ENCODE measurements at regions not wholly inside any gene's neighbourhood (a gene's known extent, or its start where the extent isn't known, plus 50 kb on each side); places are given as distances from the start of the nearest gene placed in this dataset.

DNA sequence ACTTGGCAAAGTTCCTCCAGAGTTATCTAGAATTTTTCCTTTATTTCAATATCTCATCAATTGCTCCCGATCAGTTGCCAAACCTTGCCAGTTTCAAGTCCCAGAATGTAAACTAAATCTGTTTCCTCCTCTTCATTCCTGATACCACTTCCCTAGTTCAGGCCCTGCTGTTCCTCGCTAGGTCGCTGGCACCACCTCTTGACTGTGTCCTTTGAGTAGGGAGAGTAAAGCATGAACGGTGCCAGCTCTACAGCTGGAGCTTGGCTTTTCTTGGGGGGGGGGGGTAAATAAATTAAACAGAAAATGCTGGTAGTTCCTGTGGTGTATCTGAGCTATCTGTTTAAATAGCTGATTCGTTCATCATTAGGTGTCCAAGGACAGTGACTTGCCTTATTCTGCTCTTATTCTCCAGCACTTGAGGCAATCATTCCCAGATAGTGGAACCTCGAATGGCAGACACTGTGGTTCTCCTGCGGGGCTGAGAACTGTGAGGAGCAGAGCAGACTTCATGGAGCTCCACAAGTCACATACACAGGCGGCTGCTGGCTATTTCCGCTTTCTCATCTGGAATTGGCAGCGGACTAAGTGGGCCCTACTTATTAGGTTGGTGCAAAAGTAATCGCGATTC is 168.3 kb upstream of the FAT1 start:
- DNase-seq = no peak

DNA sequence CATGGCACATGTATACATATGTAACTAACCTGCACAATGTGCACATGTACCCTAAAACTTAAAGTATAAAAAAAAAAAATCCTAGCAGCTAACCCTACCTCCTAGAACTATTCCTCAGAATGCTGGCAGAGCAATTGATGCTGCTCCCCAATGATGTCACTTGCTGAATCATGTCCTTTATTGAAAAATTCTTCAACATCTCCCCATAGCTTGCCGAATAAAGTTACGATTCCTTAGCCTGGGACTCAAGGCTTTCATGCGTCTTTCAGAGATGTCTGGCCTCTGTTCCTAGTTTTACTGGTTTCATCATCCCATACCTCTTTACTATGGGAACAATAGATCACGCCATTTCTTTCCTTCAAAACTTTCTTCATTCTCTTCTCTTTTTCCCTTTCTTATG is 174.7 kb upstream of the FAT1 start:
- DNase-seq = no peak

DNA sequence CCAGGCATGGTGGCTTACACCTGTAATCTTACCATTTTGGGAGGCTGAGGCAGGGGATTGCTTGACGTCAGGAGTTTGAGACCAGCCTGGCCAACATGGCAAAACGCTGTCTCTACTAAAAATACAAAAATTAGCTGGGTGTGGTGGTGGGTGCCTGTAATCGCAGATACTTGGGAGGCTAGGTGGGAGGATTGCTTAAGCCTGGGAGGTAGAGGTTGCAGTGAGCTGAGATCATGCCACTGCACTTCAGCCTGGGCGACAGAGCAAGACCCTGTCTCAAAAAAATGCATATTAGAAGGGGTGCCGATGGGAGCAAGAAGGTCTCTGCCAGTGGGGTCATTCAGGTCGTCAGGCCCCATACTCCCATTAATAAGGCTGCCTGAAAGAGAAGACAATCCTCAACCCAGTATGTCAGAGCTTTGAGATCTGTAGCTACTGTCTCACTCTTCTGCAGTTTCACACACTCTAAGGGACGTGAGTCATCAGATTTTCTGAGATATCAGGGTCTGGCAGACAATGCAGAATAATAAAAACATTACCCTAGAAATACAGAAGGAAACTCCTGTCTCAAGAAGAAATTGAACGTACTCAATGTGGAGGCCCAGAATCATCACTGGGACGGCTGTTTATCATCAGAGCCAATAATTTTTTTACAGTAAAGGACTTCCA is 176.7 kb upstream of the FAT1 start:
- no peak for DNase-seq

DNA sequence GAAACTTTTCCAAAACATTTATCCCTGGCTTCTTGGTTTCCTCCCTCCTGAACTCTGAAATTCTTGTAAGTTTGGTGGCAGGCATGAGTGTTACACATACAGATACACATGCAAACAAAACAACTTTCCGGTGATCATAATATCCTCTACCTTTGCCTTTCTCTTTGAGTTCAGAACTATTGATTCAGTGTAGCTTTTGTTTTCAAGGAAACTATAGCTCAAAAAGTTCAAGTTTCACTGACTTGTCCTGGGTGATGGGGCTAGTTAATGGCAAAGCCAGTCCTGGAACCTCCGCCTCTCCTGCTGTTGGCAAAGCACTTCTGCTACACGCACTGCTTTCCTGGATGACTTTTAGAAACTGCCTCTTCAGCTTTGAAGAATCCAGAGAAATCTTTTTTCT is 177.3 kb upstream of the FAT1 start:
- no peak for DNase-seq

DNA sequence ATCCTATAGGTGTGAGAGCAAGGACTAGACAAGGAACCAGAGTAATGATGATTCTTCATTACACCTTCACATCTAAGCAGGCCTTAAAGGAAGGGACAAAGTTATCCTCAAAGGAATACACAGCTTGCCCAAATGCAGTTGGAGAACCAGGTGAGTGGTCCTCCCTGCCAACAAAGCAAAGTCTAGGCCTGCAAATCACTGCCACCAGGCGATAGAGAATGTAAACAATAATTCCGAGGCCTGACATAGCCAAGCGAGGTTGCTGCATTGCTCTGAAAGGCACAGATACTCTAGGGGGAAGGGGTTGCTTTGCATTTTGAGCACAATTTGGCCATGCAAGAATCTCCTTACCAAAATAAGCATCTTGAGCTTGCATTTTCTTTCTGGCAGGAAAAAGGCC is 178.2 kb upstream of the FAT1 start:
- no peak for DNase-seq

DNA sequence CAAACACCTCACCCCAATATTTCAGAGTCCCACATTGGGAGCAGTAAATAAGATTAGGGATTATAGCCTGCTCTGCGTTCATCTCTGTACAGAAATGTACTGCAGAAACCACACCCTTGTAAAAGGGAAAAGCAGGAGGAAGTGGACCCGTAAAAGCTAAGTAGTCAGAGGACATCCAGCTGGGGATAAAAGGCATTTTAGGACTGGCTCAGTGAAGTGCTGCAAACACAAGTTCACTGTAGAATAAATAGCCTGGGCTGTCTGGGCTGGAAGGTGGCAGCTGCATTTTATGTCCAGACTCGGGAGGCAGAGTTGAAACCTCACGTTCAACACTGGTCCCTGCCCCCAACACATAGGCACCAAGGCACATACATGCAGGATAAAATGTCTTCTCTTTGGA is 178.7 kb upstream of the FAT1 start:
- no peak for DNase-seq

DNA sequence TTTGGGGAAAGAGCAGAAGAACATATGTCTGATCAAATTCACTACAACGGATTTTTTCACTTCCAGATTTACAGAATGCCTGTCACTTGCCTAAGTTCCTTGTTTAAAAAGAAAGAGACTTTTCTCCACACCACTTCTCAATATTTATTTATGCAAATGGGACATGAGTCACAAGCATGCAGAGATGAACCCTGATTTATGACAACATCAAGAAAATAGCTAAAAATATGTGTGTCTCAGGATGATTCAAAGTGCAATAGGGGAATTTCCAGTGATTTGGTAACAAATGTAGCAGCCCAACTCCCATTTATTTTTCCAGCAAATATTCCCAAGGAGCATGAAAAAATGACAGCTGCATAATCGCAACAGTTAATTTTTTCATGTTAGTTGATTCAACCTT is 180.4 kb upstream of the FAT1 start:
- DNase-seq = no peak

DNA sequence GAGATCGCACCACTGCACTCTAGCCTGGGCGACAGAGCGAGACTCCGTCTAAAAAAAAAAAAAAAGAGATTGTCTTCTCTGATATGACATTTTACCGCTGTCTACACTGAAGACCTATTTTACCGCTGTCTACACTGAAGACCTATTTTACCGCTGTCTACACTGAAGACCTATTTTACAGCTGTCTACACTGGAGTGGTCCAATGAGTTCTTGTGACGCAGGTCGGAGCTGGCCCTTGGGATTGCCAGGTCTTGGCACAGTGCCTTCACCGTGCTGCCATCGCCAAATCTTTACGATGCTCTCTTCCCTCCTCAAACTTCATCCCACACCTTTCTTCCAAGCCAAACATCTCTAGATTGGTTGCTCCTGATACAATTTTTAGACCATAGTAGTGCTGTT is 183.1 kb upstream of the FAT1 start:
- no peak for DNase-seq

DNA sequence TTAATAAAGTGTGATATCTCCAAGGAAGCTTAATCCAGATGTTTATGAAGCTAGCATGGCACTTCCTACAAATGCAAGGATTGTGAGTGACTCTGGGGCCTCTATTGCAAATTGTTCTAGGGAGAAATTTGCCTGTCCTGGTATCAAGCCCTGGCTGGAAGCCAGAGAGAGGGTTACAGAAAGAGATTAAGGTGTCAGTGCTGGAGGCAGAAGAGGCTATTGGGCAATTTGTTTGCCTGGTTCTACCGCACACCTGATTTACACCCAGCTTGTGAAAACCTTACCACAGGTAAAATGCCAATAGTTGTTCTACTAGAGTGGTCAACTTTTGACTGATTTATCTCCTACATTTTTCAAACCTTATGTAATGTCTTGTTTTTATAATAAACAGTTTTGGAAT is 186.7 kb upstream of the FAT1 start:
- DNase-seq = no peak

DNA sequence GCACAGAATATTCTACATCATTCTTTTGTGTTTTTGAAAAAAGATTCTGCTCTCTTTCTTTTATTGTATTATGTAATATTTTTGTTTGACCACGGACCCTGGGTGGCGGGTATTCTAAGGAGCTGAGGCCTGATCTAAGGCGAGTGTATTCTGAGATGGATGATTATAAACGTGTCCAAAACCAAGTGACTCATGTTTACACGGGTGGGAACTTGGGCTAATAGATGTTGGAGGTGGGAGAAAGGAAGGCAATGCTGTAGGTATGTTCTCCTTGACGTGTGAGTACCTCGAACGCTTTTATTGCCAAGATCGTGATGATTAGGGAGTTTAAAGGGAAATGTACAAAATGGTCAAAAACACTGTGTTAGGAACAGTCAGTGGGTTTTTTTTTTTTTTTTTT is 188.9 kb upstream of the FAT1 start:
- DNase-seq = no peak

DNA sequence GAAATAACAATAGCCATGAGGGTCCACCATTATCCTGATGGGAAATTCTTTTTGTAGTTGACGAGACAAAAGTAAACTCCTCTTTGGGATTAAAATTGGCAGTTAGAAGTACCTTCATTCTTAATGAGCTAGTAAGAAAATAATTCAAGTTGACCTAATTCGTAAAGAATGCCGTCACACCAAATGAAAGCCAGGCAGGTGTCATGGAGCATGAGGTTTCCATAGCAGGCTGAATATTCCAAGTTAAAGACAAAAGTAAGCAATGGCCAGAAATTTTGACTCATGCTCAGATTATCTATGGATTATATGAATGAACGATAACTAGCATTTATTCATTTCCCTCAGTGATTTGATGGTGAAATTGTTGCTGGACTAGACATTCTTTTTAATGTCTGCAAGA is 192.2 kb upstream of the FAT1 start:
- no peak for DNase-seq

DNA sequence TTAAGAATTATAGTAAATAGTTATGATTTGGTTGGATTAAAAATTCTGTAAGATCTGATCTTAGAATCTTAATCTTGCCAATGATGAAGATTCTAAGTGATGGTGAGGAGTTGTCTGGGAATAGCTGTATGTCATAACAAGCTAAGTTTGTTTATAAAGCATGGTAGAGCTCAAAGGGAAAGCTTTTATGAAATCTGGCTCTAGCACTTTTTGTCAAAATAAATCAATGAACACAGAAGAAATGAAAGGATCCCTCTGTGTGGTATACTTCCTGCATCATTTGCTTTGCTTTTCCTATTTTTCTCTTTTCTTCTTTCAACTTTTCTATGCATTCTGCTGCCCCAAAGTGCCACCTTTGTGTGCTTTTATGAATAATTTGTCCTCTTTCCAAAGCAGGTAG is 193.5 kb upstream of the FAT1 start:
- DNase-seq = no peak

DNA sequence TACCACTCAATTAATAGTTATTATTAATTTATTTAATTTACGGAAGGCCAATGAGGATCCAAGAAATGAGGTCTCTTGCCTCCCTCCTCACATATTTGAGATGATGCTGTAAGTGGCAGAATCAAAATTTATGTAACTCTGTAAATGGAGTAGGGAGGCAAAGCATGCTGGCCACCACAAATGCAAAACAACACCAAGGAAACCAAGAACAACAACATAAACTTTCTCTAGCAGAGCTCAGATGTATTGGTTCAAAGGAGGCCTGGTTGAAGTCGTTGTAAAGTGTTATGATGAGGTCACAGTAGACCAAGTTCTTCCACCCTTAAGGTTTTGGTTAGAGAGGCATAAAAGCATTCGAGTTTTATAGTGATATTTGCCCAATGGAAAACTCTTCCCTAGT is 194.8 kb upstream of the FAT1 start:
- no peak for DNase-seq

DNA sequence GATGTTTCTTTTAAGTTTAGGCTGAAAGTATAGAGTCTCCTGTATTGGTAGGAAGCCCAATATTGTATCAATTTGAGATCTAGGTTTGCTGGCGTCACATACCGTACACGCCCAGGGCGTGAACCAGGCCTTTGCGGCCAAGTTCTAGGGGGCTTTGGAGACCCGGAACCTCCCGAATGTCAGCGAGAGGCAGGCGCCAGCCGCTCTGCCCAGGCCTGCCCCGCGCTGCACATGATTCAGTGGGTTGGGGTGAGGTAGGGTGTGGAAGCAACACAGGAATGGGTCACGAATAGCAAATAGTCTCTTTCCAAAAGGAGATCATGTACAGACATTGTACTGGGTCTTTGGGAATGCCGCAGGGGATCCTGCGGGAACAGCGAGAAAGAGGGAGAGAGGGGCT is 195.7 kb upstream of the FAT1 start:
- no peak for DNase-seq

DNA sequence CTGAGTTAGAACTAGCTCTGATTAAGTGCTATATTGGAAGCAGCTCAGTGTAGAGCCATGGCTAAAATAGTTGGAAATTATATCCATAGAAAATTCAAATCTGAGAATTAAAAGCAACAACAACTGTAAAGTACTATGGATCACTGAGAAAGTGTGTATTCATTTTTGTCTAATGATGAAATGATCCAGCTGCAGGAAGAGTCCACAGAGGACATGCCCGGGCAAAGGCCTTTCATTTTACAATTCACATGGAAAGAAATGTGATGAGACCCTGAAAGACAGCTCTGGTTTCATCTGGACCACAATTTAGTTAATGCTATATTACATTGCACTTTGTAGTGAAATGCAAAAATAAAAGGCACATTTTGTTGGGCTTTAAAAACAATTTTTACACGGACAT is 196.8 kb upstream of the FAT1 start:
- no peak for DNase-seq

DNA sequence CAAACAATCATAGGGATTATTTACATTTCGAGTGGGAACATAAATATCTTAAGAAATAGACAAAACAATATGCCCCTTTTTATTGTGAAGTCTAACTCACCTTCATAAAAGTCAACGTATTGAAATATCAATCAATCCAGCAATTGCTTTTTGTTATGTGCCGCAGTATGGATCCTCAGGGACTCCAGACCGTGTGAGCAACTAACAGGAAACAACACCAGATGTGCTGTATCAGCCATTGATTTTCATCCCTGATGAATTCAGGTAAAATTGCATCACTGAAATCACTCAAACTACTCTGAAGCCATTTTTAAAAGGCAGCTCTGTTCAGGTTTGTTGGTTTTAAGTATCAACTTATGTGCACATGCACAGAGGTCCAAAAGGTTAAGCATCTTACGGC is 197.3 kb upstream of the FAT1 start:
- no peak for DNase-seq

DNA sequence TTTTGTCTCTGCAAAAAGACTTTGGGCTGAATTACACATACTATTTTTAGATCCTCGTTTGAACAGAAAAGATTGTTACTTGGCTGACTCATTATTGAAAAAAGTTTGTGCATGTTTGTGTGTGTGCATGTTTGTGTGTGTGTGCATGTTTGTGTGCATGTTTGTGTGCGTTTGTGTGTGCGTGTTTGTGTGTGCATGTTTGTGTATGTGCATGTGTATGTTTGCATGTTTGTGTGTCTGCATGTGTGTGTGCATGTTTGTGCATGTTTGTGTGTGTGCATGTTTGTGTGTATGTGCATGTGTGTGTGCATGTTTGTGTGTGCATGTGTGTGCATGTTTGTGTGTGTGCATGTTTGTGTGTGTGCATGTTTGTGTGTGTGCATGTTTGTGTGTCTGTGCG is 201.1 kb upstream of the FAT1 start:
- no peak for DNase-seq

DNA sequence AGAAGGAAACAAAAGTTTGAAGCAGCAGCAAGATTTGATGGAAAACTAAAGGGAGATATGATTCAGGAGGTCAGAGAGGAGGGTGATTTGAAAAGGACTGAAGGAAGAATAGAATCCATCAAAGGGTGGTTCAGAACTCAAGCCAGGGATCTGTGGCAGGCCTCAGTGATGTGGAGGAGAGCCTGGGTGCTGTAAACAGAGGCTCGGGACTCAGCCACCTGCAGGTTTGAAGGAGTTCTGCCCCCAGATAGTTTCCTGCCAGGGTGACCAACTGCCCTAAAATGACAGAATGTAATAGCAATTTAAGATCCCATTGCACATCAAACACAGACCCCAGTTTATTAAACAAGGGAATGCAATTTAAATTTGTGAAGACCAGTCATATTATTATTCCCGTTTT is 204.0 kb upstream of the FAT1 start:
- DNase-seq = no peak

DNA sequence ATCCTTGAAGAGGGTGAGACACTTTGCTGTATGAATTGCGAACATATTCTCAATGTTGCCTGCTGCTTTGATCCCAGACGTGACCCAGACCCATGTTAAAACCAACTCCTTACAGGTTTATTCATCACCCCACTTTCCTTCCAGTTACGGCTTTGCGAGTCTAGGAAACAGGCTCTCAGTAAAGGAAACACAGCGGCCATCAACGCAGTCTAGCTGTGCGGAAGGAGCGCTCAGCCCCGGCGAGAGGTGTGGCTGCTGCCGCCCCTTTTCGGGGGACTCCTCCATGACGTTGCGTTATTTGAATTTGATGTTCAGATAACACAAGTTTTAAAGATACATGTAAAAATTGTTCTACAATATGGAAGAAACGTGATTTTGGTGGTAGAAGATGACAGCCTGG is 206.4 kb upstream of the FAT1 start:
- DNase-seq = no peak

DNA sequence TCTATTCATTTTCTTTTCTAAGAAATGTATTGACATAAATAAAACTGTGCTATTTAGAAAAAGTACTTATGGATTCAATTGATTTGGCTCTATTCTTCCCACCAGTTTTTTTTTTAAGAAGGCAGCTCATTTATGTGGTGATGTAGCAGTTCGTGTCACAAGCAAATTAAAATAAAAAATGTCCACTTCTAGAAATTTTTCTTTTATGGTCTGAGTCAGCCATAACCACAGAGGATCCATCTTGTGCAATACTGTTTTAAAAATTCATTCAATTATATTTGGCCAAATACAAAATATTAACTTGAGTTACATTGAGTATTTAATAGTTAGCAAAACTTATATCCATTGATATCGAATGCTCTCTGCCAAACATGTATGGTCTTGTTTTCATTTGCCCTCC is 207.9 kb upstream of the FAT1 start:
- no peak for DNase-seq

DNA sequence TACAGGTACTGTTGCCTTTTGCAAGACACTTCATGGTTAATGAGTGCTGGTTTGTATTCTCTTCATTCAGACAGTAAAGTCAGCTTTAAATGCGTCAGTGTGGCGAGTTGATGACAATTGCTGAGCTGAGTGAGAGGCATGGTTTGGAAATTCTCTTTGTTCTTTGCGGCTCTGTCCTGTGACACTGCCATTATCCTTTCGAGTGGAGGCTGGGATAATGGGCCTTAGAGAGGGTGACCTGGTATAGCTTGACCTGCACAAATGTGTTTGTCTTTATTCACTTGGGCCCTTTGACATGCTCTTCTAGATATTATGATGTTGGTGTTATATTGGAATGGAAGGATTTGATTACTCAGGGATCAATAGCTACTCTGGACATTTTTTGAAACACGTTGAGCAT is 208.5 kb upstream of the FAT1 start:
- no peak for DNase-seq

DNA sequence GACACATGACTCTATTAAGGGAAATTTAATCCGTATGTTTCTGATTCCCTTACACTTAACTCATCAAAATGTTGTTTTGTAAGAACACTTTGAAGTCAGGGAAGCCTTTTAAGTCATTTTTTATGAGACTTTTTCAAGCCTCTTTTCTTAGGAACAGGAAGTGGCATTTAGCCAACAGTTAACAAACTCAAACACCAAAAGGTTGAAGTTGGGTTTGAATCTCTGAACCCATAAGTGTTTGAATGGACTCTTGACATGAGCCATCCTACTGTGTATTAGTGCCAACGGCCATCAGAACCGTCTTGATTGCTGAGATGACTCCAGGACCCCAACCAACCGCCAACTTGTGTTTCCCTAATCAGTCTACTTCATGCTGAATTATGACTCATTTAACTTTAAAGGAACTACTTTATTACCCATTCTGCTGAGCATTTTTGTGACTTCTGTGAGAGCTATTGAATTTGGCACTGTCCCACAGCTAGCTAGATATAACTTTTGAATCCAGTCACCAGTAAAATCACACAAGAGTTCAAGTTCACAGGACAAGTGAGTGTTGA is 209.1 kb upstream of the FAT1 start:
- DNase-seq = no peak

DNA sequence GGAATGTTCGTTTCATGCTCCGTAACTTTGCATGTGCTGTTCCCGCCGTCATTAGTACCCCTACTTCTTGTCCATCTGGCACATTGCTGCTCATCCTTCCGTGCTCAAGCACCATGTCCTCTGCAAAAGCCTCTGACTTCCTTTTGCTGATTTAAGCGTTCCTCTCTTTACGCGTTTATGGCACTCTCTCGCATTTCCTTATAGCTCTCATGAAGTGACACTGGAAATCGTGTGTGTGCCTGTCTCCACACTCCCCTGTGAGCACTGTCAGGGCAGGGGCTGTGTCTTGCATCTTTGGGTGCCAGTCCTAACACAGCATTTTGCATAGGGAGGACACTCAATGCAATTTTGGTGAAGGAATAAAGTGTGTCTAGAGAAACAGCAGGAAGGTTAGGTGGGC is 210.6 kb upstream of the FAT1 start:
- no peak for DNase-seq

DNA sequence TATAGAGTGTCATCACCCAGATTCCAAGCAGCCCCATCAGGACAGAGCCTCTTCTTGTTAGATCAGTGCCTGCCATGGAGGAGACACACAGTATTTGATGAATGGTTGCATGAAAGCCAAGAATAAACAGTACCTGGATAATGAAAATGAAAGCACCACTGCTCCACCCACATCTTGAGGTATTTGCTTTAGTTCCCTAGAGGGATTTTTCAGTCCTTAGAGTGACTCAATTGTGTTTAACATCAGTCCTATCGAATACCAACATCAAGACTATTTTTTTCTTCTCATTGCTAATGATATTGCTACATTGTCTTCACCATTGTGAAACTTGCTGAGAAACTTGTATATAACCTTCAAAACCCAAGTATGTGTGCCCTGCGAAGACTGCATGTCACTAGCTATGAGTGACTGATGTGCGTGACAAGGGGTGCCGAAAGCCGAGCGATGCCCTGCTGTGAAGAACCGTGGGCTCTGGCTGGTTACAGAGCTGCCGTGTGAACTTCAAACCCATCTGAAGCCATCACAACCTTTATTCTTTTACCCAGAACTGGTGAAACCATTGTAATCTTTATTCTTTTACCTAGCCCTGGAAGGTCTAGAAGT is 211.3 kb upstream of the FAT1 start:
- DNase-seq = no peak

DNA sequence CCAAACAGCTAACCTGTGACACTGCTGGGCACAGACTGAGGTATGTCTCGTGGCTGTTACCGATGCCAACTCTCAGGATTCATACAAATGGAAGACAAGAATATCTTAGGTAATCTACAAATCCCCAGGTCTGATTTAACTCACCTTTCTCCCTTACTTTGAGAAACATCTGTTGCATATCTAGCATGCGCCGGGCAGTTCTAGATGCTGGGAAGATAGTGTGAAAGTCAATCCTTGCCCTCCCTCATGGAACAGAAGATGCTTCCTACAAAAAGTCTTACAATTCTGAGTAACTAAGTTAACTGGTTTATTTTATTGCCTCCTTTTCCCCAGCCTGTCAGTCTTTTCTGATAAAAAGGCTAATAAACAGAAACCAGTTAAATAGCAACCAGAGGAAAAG is 212.2 kb upstream of the FAT1 start:
- DNase-seq = no peak

All from NCI-H2081 (cell line).